Keratinocyte (primary cell): ENCODE measurements at regions not wholly inside any gene's neighbourhood (a gene's known extent, or its start where the extent isn't known, plus 50 kb on each side); places are given as distances from the start of the nearest gene placed in this dataset.

Source experiments
- DNase-seq: peaks from one replicate; pipeline ENCODE4 v3.0.0-alpha.2; 2011; ENCODE audit warnings: low read depth, missing footprints, low spot score
- FAIRE-seq: peaks from 2 replicates; lab custom pipeline; 2011; peaks lifted over from hg19 to GRCh38; lab: Jason Lieb, UNC
- H2AFZ ChIP-seq: 2 replicates; pipeline ENCODE4 v1.6.0; 2012; ENCODE audit warnings: low read length, control low read depth, inconsistent platforms; ENCODE audit not compliant: control insufficient read depth
- H3K27ac ChIP-seq: 2 replicates; pipeline ENCODE4 v1.5.1; 2011; ENCODE audit warnings: low read length; ENCODE audit not compliant: control insufficient read depth, insufficient read depth
- H3K27me3 ChIP-seq: 3 replicates; pipeline ENCODE4 v1.6.0; 2011; ENCODE audit warnings: low read length; ENCODE audit not compliant: control insufficient read depth, insufficient read depth; ENCODE audit errors: extremely low read depth
- H3K36me3 ChIP-seq, 2 experiments: 2 replicates in 1 of 2; 3 replicates in 1 of 2; pipeline ENCODE4 v1.5.1; 2011; ENCODE audit warnings: low read length in 2 of 2, mild to moderate bottlenecking in 1 of 2; ENCODE audit not compliant: control insufficient read depth in 2 of 2, insufficient read depth in 2 of 2; ENCODE audit errors: extremely low read depth in 1 of 2
- H3K4me1 ChIP-seq: 3 replicates; pipeline ENCODE4 v1.5.1; 2011; ENCODE audit warnings: low read length; ENCODE audit not compliant: control insufficient read depth, insufficient read depth; ENCODE audit errors: extremely low read depth
- H3K4me2 ChIP-seq: 3 replicates; pipeline ENCODE4 v1.6.0; 2011; ENCODE audit warnings: low read depth, low read length; ENCODE audit not compliant: control insufficient read depth, insufficient read depth; ENCODE audit errors: extremely low read depth
- H3K4me3 ChIP-seq, 3 experiments: fragments of 200-600 bp in 1 of 3; sonication (generic) in 1 of 3; 2 replicates in 2 of 3; 3 replicates in 1 of 3; pipeline ENCODE4 v1.5.1; 2011 to 2016; ENCODE audit warnings: low read length in 3 of 3, mild to moderate bottlenecking in 3 of 3, control low read depth in 2 of 3, inconsistent platforms in 1 of 3, low read depth in 1 of 3, mixed read lengths in 1 of 3, mixed run types in 1 of 3, moderate library complexity in 1 of 3; ENCODE audit not compliant: control insufficient read depth in 2 of 3, insufficient read depth in 2 of 3; ENCODE audit errors: extremely low read depth in 1 of 3
- H3K79me2 ChIP-seq: 2 replicates; pipeline ENCODE4 v1.6.0; 2012; ENCODE audit warnings: low read length; ENCODE audit not compliant: control insufficient read depth, insufficient read depth
- H3K9ac ChIP-seq: 3 replicates; pipeline ENCODE4 v1.6.0; 2011; ENCODE audit warnings: low read length; ENCODE audit not compliant: control insufficient read depth, insufficient read depth; ENCODE audit errors: extremely low read depth
- H3K9me1 ChIP-seq: 3 replicates; pipeline ENCODE4 v1.6.0; 2011; ENCODE audit warnings: low read length; ENCODE audit not compliant: control insufficient read depth, insufficient read depth; ENCODE audit errors: extremely low read depth
- H3K9me3 ChIP-seq: 2 replicates; pipeline ENCODE4 v1.5.1; 2012; ENCODE audit warnings: low read depth, low read length; ENCODE audit not compliant: control insufficient read depth
- H4K20me1 ChIP-seq: 3 replicates; pipeline ENCODE4 v1.6.0; 2011; ENCODE audit warnings: low read length; ENCODE audit not compliant: control insufficient read depth, insufficient read depth; ENCODE audit errors: extremely low read depth
- EZH2 ChIP-seq: IDR thresholded peaks from one replicate; pipeline ENCODE4 v1.6.1; 2012; ENCODE audit warnings: inconsistent platforms, mild to moderate bottlenecking, low read length, moderate library complexity
- dilution Hi-C: fragments of 300-500 bp; cut with MboI; formaldehyde crosslinking; loops from one replicate; pipeline ENCODE4 v1.7.0; 2020; ENCODE audit warnings: low sequenced_read_pairs; ENCODE audit not compliant: extremely low pct_ligation_motif_present
- TF ChIP-seq, protein P1 (sequence below), 3 experiments: IDR thresholded peaks in 1 of 3; conservative IDR thresholded peaks in 1 of 3; optimal IDR thresholded peaks in 1 of 3; 2 replicates in 2 of 3; 3 replicates in 1 of 3; pipeline versions ENCODE3 to v1.5.1; 2011; ENCODE audit warnings: low read length in 3 of 3, mild to moderate bottlenecking in 3 of 3, moderate library complexity in 2 of 3, control low read depth in 1 of 3, inconsistent platforms in 1 of 3; ENCODE audit not compliant: insufficient read depth in 2 of 3; ENCODE audit errors: extremely low read depth in 1 of 3

DNA sequence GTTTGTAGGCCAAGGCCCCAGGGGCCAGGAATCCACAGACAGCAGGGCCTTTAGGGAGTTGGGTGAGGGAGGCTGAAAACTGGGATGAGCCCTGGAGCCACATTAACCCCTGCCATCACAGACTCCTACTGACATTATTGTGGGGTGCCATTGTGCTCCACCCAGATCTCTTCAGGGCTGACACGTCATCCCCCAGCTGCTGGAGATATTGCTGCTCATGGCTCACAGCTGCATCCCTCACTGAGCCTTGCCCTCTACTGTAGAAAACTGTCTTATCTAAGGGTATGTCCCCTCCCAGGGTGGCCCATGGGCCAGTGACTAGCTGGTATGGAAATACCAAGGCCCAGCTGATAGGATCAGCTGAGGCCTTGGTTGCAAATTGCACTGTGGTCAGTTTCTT lies 87.3 kb upstream of the PRR23C start:
- Histone ChIP-seq H3K4me3 (no peak overlapping the region), H3K79me2 (no peaks in the 10 kb centered on the region), H2AFZ (no peak overlapping the region), H3K9me3 (no peaks in the 10 kb centered on the region), H3K4me2 (no peak overlapping the region), H3K9me1 (no peaks in the 10 kb centered on the region), H3K36me3 (no peaks in the 10 kb centered on the region), H3K27ac (no peak overlapping the region), H4K20me1 (no peaks in the 10 kb centered on the region), H3K4me1 (no peaks in the 10 kb centered on the region), H3K9ac (no peak overlapping the region), H3K27me3 (no peaks in the 10 kb centered on the region)
- TF ChIP-seq, protein P1, sequence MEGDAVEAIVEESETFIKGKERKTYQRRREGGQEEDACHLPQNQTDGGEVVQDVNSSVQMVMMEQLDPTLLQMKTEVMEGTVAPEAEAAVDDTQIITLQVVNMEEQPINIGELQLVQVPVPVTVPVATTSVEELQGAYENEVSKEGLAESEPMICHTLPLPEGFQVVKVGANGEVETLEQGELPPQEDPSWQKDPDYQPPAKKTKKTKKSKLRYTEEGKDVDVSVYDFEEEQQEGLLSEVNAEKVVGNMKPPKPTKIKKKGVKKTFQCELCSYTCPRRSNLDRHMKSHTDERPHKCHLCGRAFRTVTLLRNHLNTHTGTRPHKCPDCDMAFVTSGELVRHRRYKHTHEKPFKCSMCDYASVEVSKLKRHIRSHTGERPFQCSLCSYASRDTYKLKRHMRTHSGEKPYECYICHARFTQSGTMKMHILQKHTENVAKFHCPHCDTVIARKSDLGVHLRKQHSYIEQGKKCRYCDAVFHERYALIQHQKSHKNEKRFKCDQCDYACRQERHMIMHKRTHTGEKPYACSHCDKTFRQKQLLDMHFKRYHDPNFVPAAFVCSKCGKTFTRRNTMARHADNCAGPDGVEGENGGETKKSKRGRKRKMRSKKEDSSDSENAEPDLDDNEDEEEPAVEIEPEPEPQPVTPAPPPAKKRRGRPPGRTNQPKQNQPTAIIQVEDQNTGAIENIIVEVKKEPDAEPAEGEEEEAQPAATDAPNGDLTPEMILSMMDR (optimal IDR thresholded peaks at IDR 0.05 in 1 of 3, IDR thresholded peaks at IDR 0.05 in 1 of 3, conservative IDR thresholded peaks at IDR 0.05 in 1 of 3; ENCODE audit: extremely low read depth in 1 of 3, insufficient read depth in 2 of 3, low read length in 3 of 3), result no peak
- no peak for TF ChIP-seq EZH2
- FAIRE-seq (no peak), DNase-seq (no peak)
- dilution Hi-C loops, result no loop called here

- H3K9ac ChIP-seq, result no peak overlapping the region
- H3K4me3 ChIP-seq, result no peak overlapping the region
- dilution Hi-C loops, result no loop called here
- no peak for TF ChIP-seq EZH2
- TF ChIP-seq, protein P1 (optimal IDR thresholded peaks at IDR 0.05 in 1 of 3, IDR thresholded peaks at IDR 0.05 in 1 of 3, conservative IDR thresholded peaks at IDR 0.05 in 1 of 3; ENCODE audit: extremely low read depth in 1 of 3, insufficient read depth in 2 of 3, low read length in 3 of 3), result no peak
- no peaks in the 10 kb centered on the region for H3K4me1 ChIP-seq
- DNase-seq, result no peak
- H3K4me2 ChIP-seq, result no peak overlapping the region
- no peaks in the 10 kb centered on the region for H3K9me3 ChIP-seq
- H3K79me2 ChIP-seq, result no peaks in the 10 kb centered on the region
- H3K36me3 ChIP-seq, result no peaks in the 10 kb centered on the region
- no peak overlapping the region for H2AFZ ChIP-seq
- no peaks in the 10 kb centered on the region for H3K27me3 ChIP-seq
- H4K20me1 ChIP-seq, result no peaks in the 10 kb centered on the region
- H3K9me1 ChIP-seq, result no peaks in the 10 kb centered on the region
- no peak overlapping the region for H3K27ac ChIP-seq
- FAIRE-seq, result no peak
These were observed 88.3 kb upstream of the PRR23C start for GRCh38 chr3:139132976-139133375.
